K562 (cell line): ENCODE measurements at regions not wholly inside any gene's neighbourhood (a gene's known extent, or its start where the extent isn't known, plus 50 kb on each side); places are given as distances from the start of the nearest gene placed in this dataset.

Experiments
- ATF3 ChIP-seq, 2 experiments: fragments of 450-650 bp in 1 of 2; sonication (generic) in 1 of 2; formaldehyde crosslinking in 1 of 2; IDR thresholded peaks in 1 of 2; conservative IDR thresholded peaks in 1 of 2; 2 replicates each; pipeline versions ENCODE4 v1.6.1 to v1.8.1; 2016 to 2023; ENCODE audit warnings: mild to moderate bottlenecking in 2 of 2, moderate library complexity in 2 of 2, inconsistent platforms in 1 of 2, missing genetic modification reagents in 1 of 2
- CTCF ChIP-seq, 3 experiments: IDR thresholded peaks in 2 of 3; conservative IDR thresholded peaks in 1 of 3; 2 replicates each; pipeline ENCODE4 v1.5.1; 2011 to 2012; ENCODE audit warnings: low read length in 3 of 3, mild to moderate bottlenecking in 3 of 3, control low read depth in 2 of 3, improper control_type of control experiment in 1 of 3, inconsistent platforms in 1 of 3, low read depth in 1 of 3, mixed read lengths in 1 of 3, moderate library complexity in 1 of 3; ENCODE audit not compliant: insufficient read depth in 2 of 3
- FUS ChIP-seq: fragments of 200-400 bp; formaldehyde crosslinking; optimal IDR thresholded peaks from 2 replicates; pipeline ENCODE3; 2017; ENCODE audit warnings: low read depth, low read length
- TAF1 ChIP-seq: IDR thresholded peaks from 2 replicates; pipeline ENCODE4 v1.6.1; 2011; ENCODE audit warnings: mild to moderate bottlenecking, low read length, moderate library complexity; ENCODE audit not compliant: insufficient read depth, control insufficient read depth, severe bottlenecking; ENCODE audit errors: extremely low read depth
- TFAM ChIP-seq: fragments of 250-450 bp; sonication (Bioruptor Pico); conservative IDR thresholded peaks from 2 replicates; pipeline ENCODE4 v1.5.0; 2021; ENCODE audit warnings: mild to moderate bottlenecking, moderate library complexity
- YY1 ChIP-seq, 3 experiments: IDR thresholded peaks; 2 replicates each; pipeline ENCODE4 v1.6.1; 2011; ENCODE audit warnings: low read length in 2 of 3, mild to moderate bottlenecking in 2 of 3, moderate library complexity in 2 of 3, borderline replicate concordance in 1 of 3, control low read depth in 1 of 3, low read depth in 1 of 3; ENCODE audit not compliant: insufficient read depth in 3 of 3, insufficient replicate concordance in 2 of 3, control insufficient read depth in 1 of 3, insufficient read length in 1 of 3; ENCODE audit errors: extremely low read depth in 1 of 3
- ZBTB33 ChIP-seq: sonication (generic); formaldehyde crosslinking; IDR thresholded peaks from 2 replicates; pipeline ENCODE4 v1.8.1; 2023; ENCODE audit warnings: mild to moderate bottlenecking, missing genetic modification reagents
- TF ChIP-seq, protein P1 (sequence below): sonication (generic); formaldehyde crosslinking; IDR thresholded peaks from 2 replicates; pipeline ENCODE4 v1.5.0; 2020; ENCODE audit warnings: missing genetic modification reagents

DNA sequence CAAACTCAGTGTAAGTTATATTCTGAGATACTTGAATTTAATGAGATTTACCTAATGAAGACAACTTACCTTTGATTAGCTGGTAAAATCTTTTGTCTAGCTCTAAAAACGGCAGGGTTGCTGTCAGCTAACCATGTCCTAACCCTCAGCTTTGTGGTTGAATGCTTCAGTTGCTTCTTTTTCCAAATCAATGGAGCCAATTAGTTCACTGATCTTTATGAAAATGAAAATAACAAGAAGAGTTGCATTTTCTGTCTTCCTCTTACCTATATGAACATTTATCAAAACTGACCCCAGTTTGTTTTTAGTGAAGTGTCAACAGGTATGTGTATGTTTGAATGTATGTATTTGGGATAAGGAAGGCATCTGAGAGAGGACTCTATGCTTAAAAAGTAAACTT is 253.1 kb upstream of the MTPN start:
- TF ChIP-seq, protein P1, sequence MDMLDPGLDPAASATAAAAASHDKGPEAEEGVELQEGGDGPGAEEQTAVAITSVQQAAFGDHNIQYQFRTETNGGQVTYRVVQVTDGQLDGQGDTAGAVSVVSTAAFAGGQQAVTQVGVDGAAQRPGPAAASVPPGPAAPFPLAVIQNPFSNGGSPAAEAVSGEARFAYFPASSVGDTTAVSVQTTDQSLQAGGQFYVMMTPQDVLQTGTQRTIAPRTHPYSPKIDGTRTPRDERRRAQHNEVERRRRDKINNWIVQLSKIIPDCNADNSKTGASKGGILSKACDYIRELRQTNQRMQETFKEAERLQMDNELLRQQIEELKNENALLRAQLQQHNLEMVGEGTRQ (CRISPR knock-in tag), result no peak
- TF ChIP-seq TFAM, result no peak
- no peak for TF ChIP-seq YY1 (IDR thresholded peaks at IDR 0.05; ENCODE audit: borderline replicate concordance in 1 of 3, control insufficient read depth in 1 of 3, extremely low read depth in 1 of 3, insufficient read depth in 3 of 3, insufficient read length in 1 of 3, insufficient replicate concordance in 2 of 3, low read depth in 1 of 3, low read length in 2 of 3)
- no peak for TF ChIP-seq ATF3 (IDR thresholded peaks at IDR 0.05)
- TF ChIP-seq ATF3 (CRISPR knock-in tag; conservative IDR thresholded peaks at IDR 0.05), result no peak
- no peak for TF ChIP-seq TAF1
- no peak for TF ChIP-seq CTCF (IDR thresholded peaks at IDR 0.05 in 2 of 3, conservative IDR thresholded peaks at IDR 0.05 in 1 of 3; ENCODE audit: insufficient read depth in 2 of 3, low read depth in 1 of 3, low read length in 3 of 3)
- TF ChIP-seq ZBTB33 (CRISPR knock-in tag), result no peak
- TF ChIP-seq FUS, result no peak
